H9 (cell line): ENCODE measurements at regions not wholly inside any gene's neighbourhood (a gene's known extent, or its start where the extent isn't known, plus 50 kb on each side); places are given as distances from the start of the nearest gene placed in this dataset.

ENCODE experiments used
- DNase-seq: peaks from one replicate; pipeline ENCODE4 v3.0.0-alpha.2; 2017
- H2AFZ ChIP-seq: one replicate; pipeline ENCODE4 v1.6.1; 2013; ENCODE audit warnings: mild to moderate bottlenecking, low read length, control low read depth, moderate library complexity
- H2AK5ac ChIP-seq: 2 replicates; pipeline ENCODE4 v1.6.1; 2013; ENCODE audit warnings: low read length, control low read depth, mixed read lengths; ENCODE audit not compliant: insufficient read length
- H2BK120ac ChIP-seq: one replicate; pipeline ENCODE4 v1.6.1; 2013; ENCODE audit warnings: low read depth, mild to moderate bottlenecking, low read length, control low read depth, inconsistent platforms; ENCODE audit not compliant: poor library complexity, severe bottlenecking
- H2BK12ac ChIP-seq: 2 replicates; pipeline ENCODE4 v1.6.1; 2013; ENCODE audit warnings: low read length, control low read depth, mixed read lengths, low read depth; ENCODE audit not compliant: insufficient read length
- H2BK15ac ChIP-seq: 2 replicates; pipeline ENCODE4 v1.6.1; 2013; ENCODE audit warnings: low read depth, low read length, control low read depth
- H2BK20ac ChIP-seq: one replicate; pipeline ENCODE4 v1.6.1; 2013; ENCODE audit warnings: low read depth, mild to moderate bottlenecking, low read length, control low read depth, inconsistent platforms; ENCODE audit not compliant: poor library complexity, severe bottlenecking
- H2BK5ac ChIP-seq: 2 replicates; pipeline ENCODE4 v1.6.1; 2013; ENCODE audit warnings: low read length, control low read depth, mixed read lengths; ENCODE audit not compliant: insufficient read length
- H3K14ac ChIP-seq: 2 replicates; pipeline ENCODE4 v1.6.1; 2013; ENCODE audit warnings: low read length, control low read depth; ENCODE audit not compliant: insufficient read depth
- H3K18ac ChIP-seq: 2 replicates; pipeline ENCODE4 v1.6.1; 2013; ENCODE audit warnings: low read depth, mild to moderate bottlenecking, mixed read lengths, low read length, control low read depth; ENCODE audit not compliant: insufficient read length
- H3K23ac ChIP-seq: 2 replicates; pipeline ENCODE4 v1.6.1; 2013; ENCODE audit warnings: low read length, control low read depth, mixed read lengths, low read depth; ENCODE audit not compliant: insufficient read length
- H3K23me2 ChIP-seq: 2 replicates; pipeline ENCODE4 v1.6.1; 2013; ENCODE audit warnings: low read depth, mild to moderate bottlenecking, mixed read lengths, low read length, control low read depth; ENCODE audit not compliant: insufficient read length, poor library complexity, severe bottlenecking
- H3K27ac ChIP-seq: 2 replicates; pipeline ENCODE4 v1.5.1; 2013; ENCODE audit warnings: low read length, control low read depth, mixed read lengths, low read depth; ENCODE audit not compliant: insufficient read length
- H3K27me3 ChIP-seq: 2 replicates; pipeline ENCODE4 v1.6.1; 2013; ENCODE audit warnings: low read length, control low read depth, inconsistent platforms; ENCODE audit not compliant: insufficient read depth
- H3K4ac ChIP-seq: 2 replicates; pipeline ENCODE4 v1.6.1; 2013; ENCODE audit warnings: low read depth, mild to moderate bottlenecking, control low read depth, inconsistent platforms, low read length, moderate library complexity
- H3K4me1 ChIP-seq: 2 replicates; pipeline ENCODE4 v1.6.1; 2013; ENCODE audit warnings: low read length, control low read depth, inconsistent platforms; ENCODE audit not compliant: insufficient read depth
- H3K4me2 ChIP-seq: 2 replicates; pipeline ENCODE4 v1.6.1; 2013; ENCODE audit warnings: low read length, control low read depth, mixed read lengths; ENCODE audit not compliant: insufficient read length, insufficient read depth
- H3K56ac ChIP-seq: 2 replicates; pipeline ENCODE4 v1.6.1; 2013; ENCODE audit warnings: low read depth, mild to moderate bottlenecking, mixed read lengths, low read length, control low read depth; ENCODE audit not compliant: insufficient read length
- H3K79me1 ChIP-seq: 2 replicates; pipeline ENCODE4 v1.6.1; 2013; ENCODE audit warnings: low read depth, mild to moderate bottlenecking, moderate library complexity, low read length, control low read depth, inconsistent platforms; ENCODE audit not compliant: insufficient read depth, poor library complexity, severe bottlenecking
- H3K79me2 ChIP-seq: 2 replicates; pipeline ENCODE4 v1.6.1; 2013; ENCODE audit warnings: low read length, control low read depth, inconsistent platforms; ENCODE audit not compliant: insufficient read depth
- H3K9ac ChIP-seq: 2 replicates; pipeline ENCODE4 v1.6.1; 2013; ENCODE audit warnings: low read length, control low read depth, mixed read lengths; ENCODE audit not compliant: insufficient read length; ENCODE audit errors: extremely low read depth
- H3K9me3 ChIP-seq: one replicate; pipeline ENCODE4 v1.6.1; 2013; ENCODE audit warnings: low read depth, low read length, inconsistent platforms; ENCODE audit not compliant: control insufficient read depth
- H3T11ph ChIP-seq: one replicate; pipeline ENCODE4 v1.6.1; 2013; ENCODE audit warnings: mild to moderate bottlenecking, low read length, control low read depth, inconsistent platforms
- H4K20me1 ChIP-seq: one replicate; pipeline ENCODE4 v1.6.1; 2013; ENCODE audit not compliant: control insufficient read depth, insufficient read length, insufficient read depth
- H4K5ac ChIP-seq: 2 replicates; pipeline ENCODE4 v1.6.1; 2013; ENCODE audit warnings: low read depth, mild to moderate bottlenecking, mixed read lengths, low read length, control low read depth; ENCODE audit not compliant: insufficient read length
- H4K8ac ChIP-seq: replicated peaks from 2 replicates; pipeline ENCODE4 v1.6.1; 2013; ENCODE audit warnings: low read length, control low read depth, mixed read lengths, low read depth; ENCODE audit not compliant: insufficient read length
- H4K91ac ChIP-seq: 2 replicates; pipeline ENCODE4 v1.6.1; 2013; ENCODE audit warnings: low read depth, mild to moderate bottlenecking, moderate library complexity, mixed read lengths, low read length, control low read depth; ENCODE audit not compliant: insufficient read length
- H3K27ac Mint-ChIP-seq, 3 experiments: 2 replicates in 2 of 3; 3 replicates in 1 of 3; pipeline ENCODE4 v1.8.0; 2020 to 2021; ENCODE audit warnings: mixed read lengths in 3 of 3, mild to moderate bottlenecking in 1 of 3, moderate library complexity in 1 of 3
- H3K27me3 Mint-ChIP-seq: 2 replicates; pipeline ENCODE4 v1.8.0; 2021; ENCODE audit warnings: low read depth, mild to moderate bottlenecking, moderate library complexity, mixed read lengths
- H3K36me3 Mint-ChIP-seq, 3 experiments: 2 replicates in 2 of 3; 3 replicates in 1 of 3; pipeline ENCODE4 v1.8.0; 2020 to 2021; ENCODE audit warnings: low read depth in 3 of 3, mixed read lengths in 3 of 3; ENCODE audit not compliant: insufficient read depth in 1 of 3
- H3K4me1 Mint-ChIP-seq, 2 experiments: 2 replicates each; pipeline ENCODE4 v1.8.0; 2020; ENCODE audit warnings: mixed read lengths in 2 of 2
- H3K4me3 Mint-ChIP-seq, 2 experiments: 2 replicates in 1 of 2; 3 replicates in 1 of 2; pipeline ENCODE4 v1.8.0; 2020 to 2021; ENCODE audit warnings: mild to moderate bottlenecking in 2 of 2, mixed read lengths in 2 of 2, moderate library complexity in 1 of 2
- H3K9me3 Mint-ChIP-seq, 2 experiments: 2 replicates in 1 of 2; 3 replicates in 1 of 2; pipeline ENCODE4 v1.8.0; 2020; ENCODE audit warnings: mild to moderate bottlenecking in 2 of 2, mixed read lengths in 2 of 2, moderate library complexity in 1 of 2
- CTCF ChIP-seq: fragments of 200-600 bp; sonication (generic); conservative IDR thresholded peaks from 3 replicates; pipeline ENCODE4 v1.8.0; 2021; ENCODE audit warnings: antibody characterized with exemption, mild to moderate bottlenecking
- WGBS: extraction: QIAGEN DNeasy Blood & Tissue Kit; methylation state at CpG from one replicate; pipeline ENCODE4 v1.1.7; 2013; ENCODE audit warnings: missing lambda C conversion rate, low lambda C conversion rate, mixed read lengths; ENCODE audit not compliant: insufficient read length; ENCODE audit errors: extremely low coverage; 5-methylcytosine and 5-hydroxymethylcytosine counted together

GRCh38 chr7:49660170-49660783 lies 113.2 kb upstream of the VWC2 start:
- no peaks in the 10 kb centered on the region for H3K23me2 ChIP-seq
- no peak for DNase-seq
- H3K79me1 ChIP-seq, result no peaks in the 10 kb centered on the region
- no peak overlapping the region for H2BK15ac ChIP-seq
- no CpG with 5 or more reads among the region's 3 CpGs for WGBS
- H3K14ac ChIP-seq, result no peak overlapping the region
- no peak overlapping the region for H3K23ac ChIP-seq
- H3K4me2 ChIP-seq, result no peak overlapping the region
- H3K4me3 Mint-ChIP-seq, result no peak overlapping the region
- H3K27me3 Mint-ChIP-seq, result no peaks in the 10 kb centered on the region
- no peak overlapping the region for H4K5ac ChIP-seq
- no peak overlapping the region for H2BK12ac ChIP-seq
- no peak overlapping the region for H2BK120ac ChIP-seq
- H2BK20ac ChIP-seq, result no peak overlapping the region
- peaks cover 2 to 4% (median 3%) of the 10 kb centered on the region in 3 experiments; a peak in 4 of 7 replicates for H3K36me3 Mint-ChIP-seq
- no peaks in the 10 kb centered on the region for H3K27me3 ChIP-seq
- H4K91ac ChIP-seq, result no peak overlapping the region
- peaks cover 3 to 8% of the 10 kb centered on the region in 2 experiments; a peak in 3 of 5 replicates for H3K9me3 Mint-ChIP-seq
- no peak overlapping the region for H2BK5ac ChIP-seq
- no peak overlapping the region for H3K27ac ChIP-seq
- no peaks in the 10 kb centered on the region for H3K9me3 ChIP-seq
- no peak overlapping the region for H3K18ac ChIP-seq
- no peak overlapping the region for H3K4ac ChIP-seq
- no peak overlapping the region for H4K8ac ChIP-seq
- no peaks in the 10 kb centered on the region for H3K79me2 ChIP-seq
- no peak overlapping the region for H3T11ph ChIP-seq
- H3K27ac Mint-ChIP-seq, result no peak overlapping the region
- no peak overlapping the region for H3K56ac ChIP-seq
- H2AK5ac ChIP-seq, result no peak overlapping the region
- no peaks in the 10 kb centered on the region for H3K4me1 ChIP-seq
- H4K20me1 ChIP-seq, result no peaks in the 10 kb centered on the region
- no peak overlapping the region for H3K9ac ChIP-seq
- H2AFZ ChIP-seq, result no peak overlapping the region
- no peak for TF ChIP-seq CTCF
- no peaks in the 10 kb centered on the region for H3K4me1 Mint-ChIP-seq
